KMS-11 (cell line): ENCODE measurements at regions not wholly inside any gene's neighbourhood (a gene's known extent, or its start where the extent isn't known, plus 50 kb on each side); places are given as distances from the start of the nearest gene placed in this dataset.

Experiments
- H2AFZ ChIP-seq: fragments of 200-600 bp; sonication (generic); 2 replicates; pipeline ENCODE4 v1.6.1; 2016; ENCODE audit warnings: antibody characterized with exemption, mixed run types, low read depth
- H3K27ac ChIP-seq: fragments of 200-600 bp; sonication (generic); 2 replicates; pipeline ENCODE4 v1.6.1; 2016; ENCODE audit warnings: mild to moderate bottlenecking, mixed run types
- H3K27me3 ChIP-seq: fragments of 200-600 bp; sonication (generic); 2 replicates; pipeline ENCODE4 v1.6.1; 2017; ENCODE audit warnings: mild to moderate bottlenecking, low read depth, mixed run types, moderate library complexity; ENCODE audit not compliant: insufficient read depth
- H3K36me3 ChIP-seq: fragments of 200-600 bp; sonication (generic); 2 replicates; pipeline ENCODE4 v1.6.1; 2017; ENCODE audit warnings: mild to moderate bottlenecking, mixed run types; ENCODE audit not compliant: insufficient read depth
- H3K4me1 ChIP-seq: fragments of 200-600 bp; sonication (generic); 2 replicates; pipeline ENCODE4 v1.6.1; 2016; ENCODE audit warnings: mild to moderate bottlenecking, low read depth, mixed run types; ENCODE audit not compliant: poor library complexity, severe bottlenecking
- H3K4me2 ChIP-seq: fragments of 200-600 bp; sonication (generic); 2 replicates; pipeline ENCODE4 v1.7.0; 2016; ENCODE audit warnings: mild to moderate bottlenecking, mixed run types
- H3K4me3 ChIP-seq: fragments of 200-600 bp; sonication (generic); IDR thresholded peaks from 2 replicates; pipeline ENCODE4 v1.6.1; 2017; ENCODE audit warnings: low read depth, low read length, mixed read lengths; ENCODE audit not compliant: insufficient read depth
- H3K79me2 ChIP-seq: fragments of 200-600 bp; sonication (generic); 2 replicates; pipeline ENCODE4 v1.6.1; 2016; ENCODE audit warnings: low read depth, mixed run types; ENCODE audit not compliant: insufficient read depth
- H3K9ac ChIP-seq: fragments of 200-600 bp; sonication (generic); 2 replicates; pipeline ENCODE4 v1.6.1; 2016; ENCODE audit warnings: mild to moderate bottlenecking, mixed run types
- H4K20me1 ChIP-seq: fragments of 200-600 bp; sonication (generic); 2 replicates; pipeline ENCODE4 v1.6.1; 2016; ENCODE audit warnings: mild to moderate bottlenecking, mixed run types; ENCODE audit not compliant: insufficient read depth
- CTCF ChIP-seq: fragments of 200-600 bp; sonication (generic); conservative IDR thresholded peaks from 2 replicates; pipeline ENCODE4 v1.6.1; 2017; ENCODE audit warnings: low read depth, mild to moderate bottlenecking, antibody characterized with exemption, low read length, moderate library complexity, mixed read lengths

DNA sequence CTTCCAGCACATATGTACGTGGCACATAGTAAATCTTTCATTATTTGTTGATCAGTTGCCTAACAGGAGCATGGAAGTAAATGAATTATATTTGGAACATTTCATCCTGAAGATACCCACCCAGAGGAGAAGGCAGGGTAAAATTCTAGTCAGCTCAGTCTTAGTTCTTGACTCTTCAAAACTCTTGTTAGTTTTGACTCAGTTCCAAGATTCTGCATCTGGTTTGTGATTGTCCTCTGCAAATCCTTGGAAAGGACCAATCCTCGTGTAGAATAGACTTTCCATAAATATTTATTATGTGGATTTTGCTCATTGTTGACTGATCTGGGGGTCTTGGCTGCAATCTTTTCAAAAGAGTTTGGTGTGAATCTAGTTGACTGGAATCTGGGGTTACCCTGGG lies 257.5 kb upstream of the FAT1 start:
- H3K27me3 ChIP-seq: no peaks in the 10 kb centered on the region
- no peaks in the 10 kb centered on the region for H3K79me2 ChIP-seq
- no peaks in the 10 kb centered on the region; the same call in 1 of the 2 replicates for H3K36me3 ChIP-seq
- no peak overlapping the region for H3K4me3 ChIP-seq
- H3K4me1 ChIP-seq: no peaks in the 10 kb centered on the region
- no peak overlapping the region for H3K9ac ChIP-seq
- no peak overlapping the region for H3K4me2 ChIP-seq
- H3K27ac ChIP-seq: no peak overlapping the region
- no peak for TF ChIP-seq CTCF
- H2AFZ ChIP-seq: no peak overlapping the region
- H4K20me1 ChIP-seq: no peaks in the 10 kb centered on the region

DNA sequence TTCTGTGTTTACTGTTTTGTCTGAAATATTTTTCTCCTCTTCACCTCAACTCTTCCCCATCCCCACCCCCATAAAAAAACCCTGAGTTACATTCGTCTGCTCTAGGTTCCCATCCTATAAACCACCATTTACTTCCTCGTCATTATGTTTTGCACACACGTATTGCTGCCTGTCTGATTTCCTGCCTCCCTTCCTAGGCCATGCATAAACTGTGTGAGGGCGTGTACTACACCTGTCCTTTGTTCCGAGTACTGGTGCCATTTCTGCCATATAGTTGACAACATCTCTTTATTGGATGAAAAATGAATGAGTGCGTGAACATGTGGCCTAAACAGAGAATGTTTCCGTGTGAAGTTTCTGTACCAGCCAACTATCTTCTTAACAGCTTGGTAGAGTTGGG lies 258.5 kb upstream of the FAT1 start:
- Histone ChIP-seq H4K20me1 (no peaks in the 10 kb centered on the region), H3K27ac (no peak overlapping the region), H3K36me3 (no peaks in the 10 kb centered on the region), H2AFZ (no peak overlapping the region), H3K4me1 (no peaks in the 10 kb centered on the region), H3K4me2 (no peak overlapping the region), H3K9ac (no peak overlapping the region), H3K79me2 (no peaks in the 10 kb centered on the region), H3K4me3 (no peak overlapping the region), H3K27me3 (no peaks in the 10 kb centered on the region)
- TF ChIP-seq CTCF: no peak

DNA sequence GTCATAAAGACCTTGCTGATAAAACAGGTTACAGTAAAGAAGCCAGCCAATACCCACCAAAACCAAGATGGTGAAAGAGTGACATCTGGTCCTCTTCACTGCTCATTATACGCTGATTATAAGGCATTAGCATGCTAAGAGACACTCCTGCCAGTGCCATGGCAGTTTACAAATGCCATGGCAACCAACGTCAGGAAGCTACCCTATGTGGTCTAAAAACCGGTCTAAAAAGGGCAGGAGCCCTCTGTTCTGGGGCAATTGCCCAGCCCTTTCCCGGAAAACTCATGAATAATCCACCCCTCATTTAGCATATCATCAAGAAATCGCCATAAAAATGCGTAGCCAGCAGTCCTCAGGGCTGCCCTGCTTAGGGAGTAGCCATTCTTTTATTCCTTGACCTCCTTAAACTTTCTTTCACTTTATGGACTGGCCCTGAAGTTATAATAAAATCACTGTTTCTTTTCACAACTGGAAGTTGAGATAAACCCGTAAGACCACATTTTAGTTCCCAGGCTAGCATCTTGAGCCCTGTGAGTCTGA lies 260.5 kb upstream of the FAT1 start:
- H3K4me3 ChIP-seq: no peak overlapping the region
- H3K27me3 ChIP-seq: no peaks in the 10 kb centered on the region
- H3K27ac ChIP-seq: no peak overlapping the region

DNA sequence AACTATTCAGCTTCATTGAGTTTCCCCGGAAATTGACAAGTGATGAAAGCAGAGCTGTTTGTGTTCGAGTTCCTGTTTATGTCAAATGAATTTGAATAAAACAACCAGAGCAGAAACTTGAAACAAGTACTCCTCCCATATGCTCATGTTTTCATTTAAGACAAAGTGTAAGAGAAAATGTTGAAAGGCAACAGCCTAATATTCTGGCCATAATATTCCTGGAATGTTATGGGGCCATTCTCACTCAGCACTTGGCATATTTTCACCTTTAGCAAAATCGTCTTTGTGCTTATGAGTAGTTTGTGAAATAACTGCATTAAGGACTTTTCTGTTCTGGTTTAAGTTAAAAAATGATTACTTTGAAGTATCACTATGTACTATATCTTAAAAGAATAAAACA lies 276.0 kb upstream of the FAT1 start:
- Histone ChIP-seq H2AFZ (no peak overlapping the region), H3K79me2 (no peaks in the 10 kb centered on the region), H3K36me3 (no peaks in the 10 kb centered on the region), H3K4me3 (no peak overlapping the region), H3K4me1 (no peaks in the 10 kb centered on the region), H3K27ac (no peak overlapping the region), H3K4me2 (no peak overlapping the region), H4K20me1 (no peaks in the 10 kb centered on the region), H3K9ac (no peak overlapping the region), H3K27me3 (no peaks in the 10 kb centered on the region)
- TF ChIP-seq CTCF: no peak

More for the DNA sequence above, 260.5 kb upstream of the FAT1 start:
- H3K79me2 ChIP-seq: no peaks in the 10 kb centered on the region
- no peaks in the 10 kb centered on the region for H4K20me1 ChIP-seq
- H3K4me2 ChIP-seq: no peak overlapping the region
- H3K4me1 ChIP-seq: no peaks in the 10 kb centered on the region
- TF ChIP-seq CTCF: no peak
- no peak overlapping the region for H3K9ac ChIP-seq
- H2AFZ ChIP-seq: no peak overlapping the region
- no peaks in the 10 kb centered on the region for H3K36me3 ChIP-seq
